ENCODE measurements at regions not wholly inside any gene's neighbourhood (a gene's known extent, or its start where the extent isn't known, plus 50 kb on each side); places are given as distances from the start of the nearest gene placed in this dataset.

DNA sequence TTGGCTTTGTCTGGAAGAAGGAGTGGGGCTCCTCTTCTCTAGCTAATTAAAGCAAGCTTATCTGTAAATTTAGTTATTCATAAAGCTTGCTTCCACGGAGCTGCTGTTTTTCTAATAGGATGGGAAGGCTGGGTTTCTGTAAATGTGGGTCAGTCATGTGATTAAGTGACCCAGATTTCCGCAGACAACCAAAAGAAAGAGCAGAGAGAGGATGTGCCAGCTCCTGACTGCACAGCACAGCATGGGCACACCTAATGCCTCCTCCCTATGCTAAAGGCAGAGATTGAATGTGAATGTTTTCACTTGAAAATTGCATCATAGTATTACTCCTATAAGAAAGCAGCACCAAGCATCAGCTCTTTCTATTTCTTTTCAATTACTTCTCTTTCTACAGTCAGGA, 160.2 kb downstream of the FAT3 start:
- no peak for DNase-seq (ENCODE audit: low spot score in 2 of 2)
- Histone ChIP-seq H3K27me3 (no peaks in the 10 kb centered on the region), H3K36me3 (no peaks in the 10 kb centered on the region), H3K4me1 (peaks cover 0 to 5% of the 10 kb centered on the region in 2 donors), H3K27ac (no peak overlapping the region), H3K4me3 (no peak overlapping the region), H3K9me3 (no peaks in the 10 kb centered on the region)
- intact Hi-C loops (cut with DNase I) = no loop called here
- no peak for TF ChIP-seq CTCF (IDR thresholded peaks at IDR 0.05)

DNA sequence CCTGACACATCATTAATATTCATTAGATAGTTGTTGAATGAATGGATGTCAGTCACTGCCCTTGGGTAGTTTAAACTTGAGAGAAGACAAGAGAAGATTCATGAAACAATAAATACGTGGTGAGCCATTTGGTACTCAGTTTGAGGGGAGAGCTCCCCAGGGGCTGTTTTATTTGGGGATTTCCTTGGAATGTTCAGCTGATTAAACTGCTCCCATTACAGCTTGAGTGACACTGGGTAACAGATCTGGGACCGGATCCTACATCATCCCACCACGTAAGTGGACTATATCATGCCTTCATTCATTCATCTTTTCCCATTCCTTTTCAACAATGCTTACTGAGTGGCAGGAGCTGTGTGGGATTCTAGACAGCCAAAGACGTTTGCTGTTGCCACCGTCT, 162.0 kb downstream of the FAT3 start:
- no peaks in the 10 kb centered on the region for H3K36me3 ChIP-seq
- H3K4me1 ChIP-seq = peaks cover 0 to 5% of the 10 kb centered on the region in 2 donors
- TF ChIP-seq CTCF (IDR thresholded peaks at IDR 0.05) = no peak
- intact Hi-C loops (cut with DNase I) = no loop called here
- no peak overlapping the region for H3K4me3 ChIP-seq
- H3K9me3 ChIP-seq = no peaks in the 10 kb centered on the region
- no peaks in the 10 kb centered on the region for H3K27me3 ChIP-seq
- no peak overlapping the region for H3K27ac ChIP-seq
- no peak for DNase-seq (ENCODE audit: low spot score in 2 of 2)

DNA sequence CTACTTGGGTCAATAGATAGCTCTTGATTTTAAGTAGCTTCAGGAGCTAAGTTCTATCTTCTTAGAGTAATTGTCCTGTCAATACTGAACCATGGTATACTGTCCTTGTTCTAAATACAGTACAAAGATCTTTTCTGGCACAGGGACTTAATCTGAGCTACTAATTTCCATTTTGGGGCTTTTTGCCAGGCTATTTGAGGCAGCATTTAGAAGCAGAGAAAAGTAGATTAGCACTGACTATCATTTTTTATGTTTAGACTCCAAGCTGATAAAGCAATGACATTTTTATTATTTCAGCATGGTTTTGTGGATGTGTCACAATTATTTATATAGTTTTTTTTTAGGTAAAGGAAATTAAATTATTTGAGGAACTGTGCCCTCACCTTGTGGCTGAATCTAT, 163.2 kb downstream of the FAT3 start:
- intact Hi-C loops (cut with DNase I) = no loop called here
- TF ChIP-seq CTCF (IDR thresholded peaks at IDR 0.05) = no peak

DNA sequence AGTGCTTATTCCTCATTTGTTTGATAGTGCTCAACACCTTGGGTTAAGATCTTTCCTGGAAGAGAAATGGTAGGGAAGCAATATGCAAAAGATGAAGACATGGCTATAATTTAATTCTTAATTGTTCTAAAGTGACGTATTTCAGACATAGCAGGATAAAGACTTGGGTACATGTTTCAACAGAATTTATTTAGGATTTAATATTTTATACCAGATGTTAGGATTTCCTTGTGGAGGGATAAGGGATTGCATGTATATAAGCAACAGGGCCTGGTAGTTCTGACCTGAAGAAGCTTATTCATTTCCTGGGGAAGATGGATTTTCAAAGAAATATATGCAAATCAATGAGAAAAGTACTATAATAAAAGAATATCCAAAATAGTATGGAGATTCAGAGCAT, 163.8 kb downstream of the FAT3 start:
- no peak overlapping the region for H3K27ac ChIP-seq
- intact Hi-C loops (cut with DNase I) = no loop called here
- no peaks in the 10 kb centered on the region for H3K36me3 ChIP-seq
- TF ChIP-seq CTCF (IDR thresholded peaks at IDR 0.05) = no peak
- no peaks in the 10 kb centered on the region for H3K9me3 ChIP-seq
- H3K4me3 ChIP-seq = no peak overlapping the region
- peaks cover 0 to 5% of the 10 kb centered on the region in 2 donors for H3K4me1 ChIP-seq
- H3K27me3 ChIP-seq = no peaks in the 10 kb centered on the region
- no peak for DNase-seq (ENCODE audit: low spot score in 2 of 2)

More for the DNA sequence above, 163.2 kb downstream of the FAT3 start:
- H3K4me3 ChIP-seq = no peak overlapping the region
- no peak overlapping the region for H3K27ac ChIP-seq
- H3K27me3 ChIP-seq = no peaks in the 10 kb centered on the region
- no peaks in the 10 kb centered on the region for H3K9me3 ChIP-seq
- DNase-seq (ENCODE audit: low spot score in 2 of 2) = no peak
- H3K36me3 ChIP-seq = no peaks in the 10 kb centered on the region
- H3K4me1 ChIP-seq = peaks cover 0 to 5% of the 10 kb centered on the region in 2 donors

GRCh38 chr11:92390783-92391182, 166.2 kb downstream of the FAT3 start:
- intact Hi-C loops (cut with DNase I) = no loop called here

More at GRCh38 chr11:92390783-92391182, 166.2 kb downstream of the FAT3 start:
- Histone ChIP-seq H3K27ac (no peak overlapping the region), H3K9me3 (no peaks in the 10 kb centered on the region), H3K4me1 (no peaks in the 10 kb centered on the region), H3K4me3 (no peak overlapping the region), H3K27me3 (no peaks in the 10 kb centered on the region), H3K36me3 (no peaks in the 10 kb centered on the region)
- DNase-seq (ENCODE audit: low spot score in 2 of 2) = no peak
- no peak for TF ChIP-seq CTCF (IDR thresholded peaks at IDR 0.05)

All from ascending aorta (tissue), 2 donors.